ENCODE measurements at regions not wholly inside any gene's neighbourhood (a gene's known extent, or its start where the extent isn't known, plus 50 kb on each side); places are given as distances from the start of the nearest gene placed in this dataset.

DNA sequence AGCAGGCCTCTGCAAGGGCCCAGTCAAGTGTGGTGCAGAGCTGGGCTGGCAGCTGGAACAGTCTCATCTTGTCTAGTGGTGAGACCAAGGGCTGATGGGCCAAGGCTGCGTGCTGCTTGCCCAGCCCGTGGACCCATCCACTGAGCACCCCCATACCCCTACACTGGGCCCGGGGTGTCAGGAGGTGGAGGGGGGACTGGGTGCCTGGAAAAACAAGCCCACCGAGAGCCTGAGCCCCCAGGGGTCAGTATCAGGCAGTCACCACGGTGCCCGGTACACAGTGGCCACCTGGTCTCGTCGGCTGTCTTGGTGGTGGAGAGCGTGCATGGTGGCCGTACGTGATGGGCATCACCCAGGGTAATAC is 238.3 kb downstream of the SEC14L1 start:
- no peak for DNase-seq (ENCODE audit: low spot score)
- TF ChIP-seq, protein P1, sequence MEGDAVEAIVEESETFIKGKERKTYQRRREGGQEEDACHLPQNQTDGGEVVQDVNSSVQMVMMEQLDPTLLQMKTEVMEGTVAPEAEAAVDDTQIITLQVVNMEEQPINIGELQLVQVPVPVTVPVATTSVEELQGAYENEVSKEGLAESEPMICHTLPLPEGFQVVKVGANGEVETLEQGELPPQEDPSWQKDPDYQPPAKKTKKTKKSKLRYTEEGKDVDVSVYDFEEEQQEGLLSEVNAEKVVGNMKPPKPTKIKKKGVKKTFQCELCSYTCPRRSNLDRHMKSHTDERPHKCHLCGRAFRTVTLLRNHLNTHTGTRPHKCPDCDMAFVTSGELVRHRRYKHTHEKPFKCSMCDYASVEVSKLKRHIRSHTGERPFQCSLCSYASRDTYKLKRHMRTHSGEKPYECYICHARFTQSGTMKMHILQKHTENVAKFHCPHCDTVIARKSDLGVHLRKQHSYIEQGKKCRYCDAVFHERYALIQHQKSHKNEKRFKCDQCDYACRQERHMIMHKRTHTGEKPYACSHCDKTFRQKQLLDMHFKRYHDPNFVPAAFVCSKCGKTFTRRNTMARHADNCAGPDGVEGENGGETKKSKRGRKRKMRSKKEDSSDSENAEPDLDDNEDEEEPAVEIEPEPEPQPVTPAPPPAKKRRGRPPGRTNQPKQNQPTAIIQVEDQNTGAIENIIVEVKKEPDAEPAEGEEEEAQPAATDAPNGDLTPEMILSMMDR (IDR thresholded peaks at IDR 0.05; ENCODE audit: borderline replicate concordance, control extremely low read depth, extremely low read depth, insufficient read depth, missing control alignments) = no peak
- in situ Hi-C loops (cut with MboI; ENCODE audit: low sequenced_read_pairs, unreplicated experiment) = no loop called here

DNA sequence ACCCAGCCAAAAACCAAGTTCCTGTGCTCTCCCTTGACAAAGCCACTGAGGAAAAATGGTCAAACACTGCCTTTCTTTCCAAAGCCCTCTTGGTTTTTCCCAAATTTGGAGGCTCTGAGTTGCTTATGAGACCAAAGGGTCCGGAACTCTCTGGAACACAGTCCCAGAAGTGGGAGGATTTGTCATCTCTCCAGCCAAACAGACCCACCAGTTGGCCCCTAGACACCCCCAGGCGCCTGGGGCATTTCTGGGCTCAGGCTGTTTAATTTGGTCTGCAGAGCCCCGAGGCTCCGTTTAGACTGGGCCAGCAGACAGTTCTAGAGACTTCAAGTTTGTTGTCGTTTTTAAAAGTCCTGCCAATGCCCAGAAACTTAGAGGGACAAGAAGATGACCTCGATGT is 239.1 kb downstream of the SEC14L1 start:
- DNase-seq (ENCODE audit: low spot score) = no peak
- TF ChIP-seq, protein P1 (IDR thresholded peaks at IDR 0.05; ENCODE audit: borderline replicate concordance, control extremely low read depth, extremely low read depth, insufficient read depth, missing control alignments) = no peak
- in situ Hi-C loops (cut with MboI; ENCODE audit: low sequenced_read_pairs, unreplicated experiment) = no loop called here

DNA sequence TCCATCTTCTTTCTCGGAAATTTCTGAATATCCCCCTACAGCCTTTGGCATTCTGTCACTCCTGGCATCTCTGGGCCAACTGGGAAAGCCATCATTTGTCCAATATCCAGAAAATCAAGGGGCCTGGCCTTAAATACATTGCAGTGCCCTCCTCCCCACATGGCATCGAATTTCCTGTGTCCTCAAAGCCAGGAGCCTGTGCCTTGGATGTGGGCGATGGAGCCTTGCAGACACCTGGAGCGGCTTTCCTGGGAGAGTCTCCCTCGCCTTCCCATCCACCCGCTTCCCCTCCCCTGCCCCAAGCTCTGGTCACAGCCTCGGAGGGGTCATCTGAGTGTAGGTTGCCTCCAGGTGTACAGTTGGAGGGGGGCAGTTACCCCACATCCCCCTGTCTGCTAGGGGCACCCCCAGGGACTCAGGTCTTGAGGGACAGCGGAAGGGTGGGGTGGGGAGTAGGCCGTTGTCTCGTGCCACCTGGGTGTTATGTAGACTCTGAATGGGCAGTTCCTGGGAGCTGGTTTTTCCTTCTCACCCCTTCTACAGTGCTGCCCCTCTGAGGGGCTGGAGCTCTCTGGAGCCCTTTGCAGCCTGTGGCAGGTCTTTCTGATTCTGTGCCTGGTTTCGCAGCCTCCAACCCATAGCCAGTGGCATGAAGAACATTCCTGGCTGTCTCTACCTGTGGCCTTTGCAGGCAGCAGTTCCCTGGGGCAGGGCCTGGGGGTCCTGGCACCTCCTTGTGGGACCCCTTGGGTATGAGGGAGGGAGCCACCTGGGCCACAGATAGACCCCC is 239.8 kb downstream of the SEC14L1 start:
- no peak for DNase-seq (ENCODE audit: low spot score)
- TF ChIP-seq, protein P1 (IDR thresholded peaks at IDR 0.05; ENCODE audit: borderline replicate concordance, control extremely low read depth, extremely low read depth, insufficient read depth, missing control alignments) = no peak
- in situ Hi-C loops (cut with MboI; ENCODE audit: low sequenced_read_pairs, unreplicated experiment) = no loop called here

DNA sequence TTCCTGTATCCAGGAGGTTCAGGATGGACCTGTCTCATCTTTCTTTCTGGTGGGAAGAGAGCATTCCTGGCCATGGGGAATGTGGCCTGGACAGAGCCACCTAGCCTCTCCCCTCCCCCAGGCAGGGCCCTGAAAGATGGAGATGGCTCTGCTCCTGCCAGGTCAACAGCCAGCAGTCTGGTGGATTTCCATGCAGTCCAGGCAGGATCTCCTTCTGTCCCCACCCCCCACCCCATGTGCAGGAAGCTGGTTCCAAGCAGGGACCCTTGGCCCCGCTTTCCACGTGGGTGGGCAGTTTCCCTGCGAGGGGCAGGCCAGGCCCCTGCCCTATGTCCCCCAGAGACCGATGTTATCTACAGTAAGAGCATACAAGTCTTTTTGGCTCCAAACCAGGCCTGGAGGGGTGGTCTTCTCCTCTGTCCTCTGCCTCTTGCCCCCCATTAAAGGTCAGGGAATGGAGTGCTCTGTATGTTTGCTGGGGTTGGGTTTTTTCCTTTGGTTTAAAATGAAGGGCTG is 240.5 kb downstream of the SEC14L1 start:
- TF ChIP-seq, protein P1 (IDR thresholded peaks at IDR 0.05; ENCODE audit: borderline replicate concordance, control extremely low read depth, extremely low read depth, insufficient read depth, missing control alignments) = no peak
- in situ Hi-C loops (cut with MboI; ENCODE audit: low sequenced_read_pairs, unreplicated experiment) = no loop called here

DNA sequence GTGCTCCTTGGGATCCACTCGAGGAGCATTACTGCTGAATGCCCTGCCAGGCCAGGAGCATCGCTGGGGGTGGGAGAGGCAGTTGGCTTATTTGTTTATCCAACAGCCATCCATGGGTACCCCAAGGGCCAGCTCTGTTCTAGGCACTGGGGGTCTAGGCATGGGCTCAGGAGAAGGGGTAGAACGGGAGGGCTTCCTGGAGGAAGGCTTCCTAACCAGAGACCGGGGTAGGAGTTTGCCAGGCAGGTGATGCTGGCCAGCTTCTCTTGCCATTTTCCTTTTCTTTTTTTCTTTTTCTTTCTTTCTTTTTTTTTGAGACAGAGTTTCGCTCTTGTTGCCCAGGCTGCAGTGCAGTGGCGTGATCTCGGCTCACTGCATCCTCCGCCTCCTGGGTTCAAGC is 241.0 kb downstream of the SEC14L1 start:
- no peak for DNase-seq (ENCODE audit: low spot score)
- TF ChIP-seq, protein P1 (IDR thresholded peaks at IDR 0.05; ENCODE audit: borderline replicate concordance, control extremely low read depth, extremely low read depth, insufficient read depth, missing control alignments) = no peak
- in situ Hi-C loops (cut with MboI; ENCODE audit: low sequenced_read_pairs, unreplicated experiment) = no loop called here

More for the DNA sequence above, 240.5 kb downstream of the SEC14L1 start:
- no peak for DNase-seq (ENCODE audit: low spot score)

DNA sequence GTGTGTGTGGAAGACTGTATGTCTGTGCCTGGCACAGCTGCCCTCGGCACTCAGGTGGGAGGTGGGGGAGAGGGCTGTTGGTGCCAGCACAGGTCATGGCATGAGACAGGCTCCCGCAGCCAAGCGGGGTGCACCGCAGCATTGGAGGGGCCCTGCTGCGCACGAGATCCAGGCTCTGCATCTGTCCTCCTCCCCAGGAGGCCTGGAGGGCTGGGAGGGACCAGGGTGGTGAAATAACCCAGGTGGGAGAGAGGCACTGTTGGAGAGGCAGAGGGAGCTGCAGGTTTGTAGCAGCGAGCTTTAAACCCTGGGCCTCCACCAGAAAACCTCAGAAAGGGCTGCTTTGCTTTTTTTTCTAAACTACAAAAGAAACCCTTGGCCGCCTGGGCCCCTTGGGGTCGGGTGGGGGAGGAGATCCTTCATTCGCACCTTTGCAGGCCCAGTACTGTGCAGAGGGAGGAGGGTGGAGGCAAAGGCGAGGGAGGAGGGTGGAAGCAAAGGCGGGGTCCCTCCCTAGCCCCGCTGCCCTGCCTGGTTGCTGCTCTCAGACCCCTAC is 241.7 kb downstream of the SEC14L1 start:
- TF ChIP-seq, protein P1 (IDR thresholded peaks at IDR 0.05; ENCODE audit: borderline replicate concordance, control extremely low read depth, extremely low read depth, insufficient read depth, missing control alignments) = no peak
- no peak for DNase-seq (ENCODE audit: low spot score)
- in situ Hi-C loops (cut with MboI; ENCODE audit: low sequenced_read_pairs, unreplicated experiment) = no loop called here
